PC-3 (cell line): ENCODE measurements at regions not wholly inside any gene's neighbourhood (a gene's known extent, or its start where the extent isn't known, plus 50 kb on each side); places are given as distances from the start of the nearest gene placed in this dataset.

ENCODE experiments used
- ATAC-seq: fragments of 200-7000 bp; cut with Tn5 transposase; 2 replicates; pipeline ENCODE4 v1.9.1; 2020; ENCODE audit warnings: mild to moderate bottlenecking, moderate library complexity
- BruUV-seq: library from RNA; stranded (reverse); fragments of 400-500 nt; replicated peaks from 2 replicates; lab custom pipeline; 2021; lab: Mats Ljungman, UMichigan
- CTCF ChIA-PET: fragments of 300-600 bp; sonication (Branson Sonifier 250); formaldehyde crosslinking; loops from one replicate; lab custom pipeline; 2022; ENCODE audit warnings: antibody characterized with exemption; lab: Charles Lee
- POLR2A ChIA-PET: fragments of 300-600 bp; sonication (Branson Sonifier 250); formaldehyde crosslinking; loops from one replicate; lab custom pipeline; 2022; ENCODE audit warnings: antibody characterized with exemption; ENCODE audit not compliant: unreplicated experiment; lab: Charles Lee
- DNase-seq: peaks from one replicate; pipeline ENCODE4 v3.0.0-alpha.2; 2015
- H2AFZ ChIP-seq: fragments of 300-600 bp; sonication (generic); 2 replicates; pipeline ENCODE4 v1.6.0; 2016; ENCODE audit warnings: antibody characterized with exemption, low read length
- H3F3A ChIP-seq: fragments of 300-600 bp; sonication (generic); one replicate; pipeline ENCODE4 v1.6.0; 2017; ENCODE audit warnings: antibody characterized with exemption, low read length, control low read depth, mild to moderate bottlenecking; ENCODE audit not compliant: unreplicated experiment
- H3K27ac ChIP-seq: fragments of 300-600 bp; sonication (generic); 2 replicates; pipeline ENCODE4 v1.5.1; 2016; ENCODE audit warnings: mild to moderate bottlenecking, low read length
- H3K27me3 ChIP-seq: fragments of 300-600 bp; sonication (generic); 2 replicates; pipeline ENCODE4 v1.6.1; 2016; ENCODE audit warnings: low read length, mixed read lengths
- H3K36me3 ChIP-seq: fragments of 300-600 bp; sonication (generic); 2 replicates; pipeline ENCODE4 v1.6.1; 2016; ENCODE audit warnings: low read depth, mixed run types, low read length, mixed read lengths
- H3K4me1 ChIP-seq: fragments of 300-600 bp; sonication (generic); 2 replicates; pipeline ENCODE4 v1.5.1; 2016; ENCODE audit warnings: low read length; ENCODE audit not compliant: insufficient read depth
- H3K4me2 ChIP-seq: fragments of 300-600 bp; sonication (generic); 2 replicates; pipeline ENCODE4 v1.6.0; 2016; ENCODE audit warnings: low read length
- H3K4me3 ChIP-seq: fragments of 300-600 bp; sonication (generic); 2 replicates; pipeline ENCODE4 v1.5.1; 2016; ENCODE audit warnings: mild to moderate bottlenecking, low read length, mixed read lengths
- H3K79me2 ChIP-seq: fragments of 300-600 bp; sonication (generic); 2 replicates; pipeline ENCODE4 v1.6.1; 2017; ENCODE audit warnings: low read length, mixed read lengths
- H3K9ac ChIP-seq: fragments of 300-600 bp; sonication (generic); 2 replicates; pipeline ENCODE4 v1.6.0; 2016; ENCODE audit warnings: mild to moderate bottlenecking, low read length
- H3K9me2 ChIP-seq: fragments of 300-600 bp; sonication (generic); replicated peaks from 2 replicates; pipeline ENCODE4 v1.6.1; 2016; ENCODE audit warnings: mixed run types, low read length, mixed read lengths
- H3K9me3 ChIP-seq: fragments of 300-600 bp; sonication (generic); 2 replicates; pipeline ENCODE4 v1.6.1; 2016; ENCODE audit warnings: low read length, mixed read lengths
- H4K20me1 ChIP-seq: fragments of 300-600 bp; sonication (generic); 2 replicates; pipeline ENCODE4 v1.6.1; 2016; ENCODE audit warnings: low read length, mixed read lengths
- CTCF ChIP-seq: fragments of 300-600 bp; sonication (generic); conservative IDR thresholded peaks from 2 replicates; pipeline ENCODE4 v1.5.1; 2017; ENCODE audit warnings: antibody characterized with exemption, low read depth, mild to moderate bottlenecking, low read length
- EZH2 ChIP-seq: fragments of 300-600 bp; sonication (generic); IDR thresholded peaks from one replicate; pipeline ENCODE4 v1.6.1; 2017; ENCODE audit warnings: antibody characterized with exemption, mild to moderate bottlenecking, low read length; ENCODE audit not compliant: unreplicated experiment
- EZH2phosphoT487 ChIP-seq: fragments of 300-600 bp; sonication (generic); IDR thresholded peaks from 2 replicates; pipeline ENCODE4 v1.6.1; 2018; ENCODE audit warnings: mild to moderate bottlenecking, antibody characterized with exemption, low read length, borderline replicate concordance
- intact Hi-C: fragments of 100-400 bp; cut with micrococcal nuclease; formaldehyde crosslinking; loops from 2 replicates; pipeline ENCODE4 v1.9.0; 2023

- Histone ChIP-seq H3K9me2 (no peaks in the 10 kb centered on the region), H3K36me3 (peaks cover 6% of the 10 kb centered on the region; the same call in 1 of the 2 replicates), H4K20me1 (no peaks in the 10 kb centered on the region), H3K27ac (no peak overlapping the region), H3K4me2 (no peak overlapping the region), H3K79me2 (no peaks in the 10 kb centered on the region), H3K27me3 (no peaks in the 10 kb centered on the region), H3F3A (no peaks in the 10 kb centered on the region), H3K4me3 (no peak overlapping the region), H3K4me1 (no peaks in the 10 kb centered on the region), H2AFZ (no peak overlapping the region), H3K9me3 (0 out of 2 replicates have a peak, but pooled peaks cover 7% of the 10 kb centered on the region), H3K9ac (no peak overlapping the region)
- ChIA-PET POLR2A (no interaction called here), CTCF (no interaction called here)
- ATAC-seq (no peak), DNase-seq (no peak)
- BruUV-seq = no TSS peak
- intact Hi-C loops = no loop called here
- TF ChIP-seq CTCF (no peak), EZH2phosphoT487 (no peak), EZH2 (no peak)
Measured at GRCh38 chr13:20287976-20288375, 55.9 kb upstream of the GJB6 start.

GRCh38 chr13:20285530-20285929 lies 53.4 kb upstream of the GJB6 start:
- intact Hi-C loops = no loop called here

More at GRCh38 chr13:20285530-20285929, 53.4 kb upstream of the GJB6 start:
- Histone ChIP-seq H3K27ac (no peak overlapping the region), H3K36me3 (peaks cover 6% of the 10 kb centered on the region; the same call in 1 of the 2 replicates), H3K79me2 (no peaks in the 10 kb centered on the region), H3K4me3 (no peak overlapping the region), H3K4me2 (no peak overlapping the region), H3F3A (no peaks in the 10 kb centered on the region), H4K20me1 (no peaks in the 10 kb centered on the region), H3K27me3 (no peaks in the 10 kb centered on the region), H2AFZ (no peak overlapping the region), H3K9me2 (no peaks in the 10 kb centered on the region), H3K9ac (no peak overlapping the region), H3K9me3 (0 out of 2 replicates have a peak, but pooled peaks cover 7% of the 10 kb centered on the region), H3K4me1 (no peaks in the 10 kb centered on the region)
- BruUV-seq = no TSS peak
- CTCF ChIA-PET = no interaction called here
- TF ChIP-seq EZH2phosphoT487 (no peak), CTCF (no peak), EZH2 (no peak)
- ATAC-seq = no peak
- no peak for DNase-seq
- POLR2A ChIA-PET = no interaction called here
